ENCODE measurements at regions not wholly inside any gene's neighbourhood (a gene's known extent, or its start where the extent isn't known, plus 50 kb on each side); places are given as distances from the start of the nearest gene placed in this dataset.

DNA sequence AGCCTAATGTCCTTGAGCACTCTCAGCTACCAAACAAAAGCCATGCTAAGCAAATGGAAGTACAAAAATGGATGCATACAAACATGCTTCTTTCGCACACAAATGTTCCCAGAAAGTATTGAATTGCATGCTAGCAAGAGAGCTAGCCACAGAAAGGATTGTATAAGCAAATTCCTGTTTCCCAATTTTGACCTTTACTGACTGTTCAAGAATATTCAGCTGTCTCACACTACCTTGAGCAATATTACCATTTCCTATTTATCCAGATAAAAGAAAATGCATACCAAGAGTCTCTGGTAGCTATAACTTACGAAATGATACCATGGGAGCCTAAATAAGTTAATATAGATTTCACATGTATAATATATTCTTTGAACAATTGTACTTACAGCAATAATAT, 264.6 kb downstream of the TMEM167A start:
- ATAC-seq (ENCODE audit: low read depth) (no peak; the same call in 2 of the 3 replicates), DNase-seq (ENCODE audit: low spot score) (no peak)
- Histone ChIP-seq H3K9me3 (ENCODE audit: severe bottlenecking) (no peaks in the 10 kb centered on the region), H3K27me3 (ENCODE audit: insufficient read depth, poor library complexity, severe bottlenecking) (no peaks in the 10 kb centered on the region), H3K4me3 (ENCODE audit: severe bottlenecking) (no peak overlapping the region), H3K27ac (ENCODE audit: poor library complexity, severe bottlenecking) (no peak overlapping the region), H3K4me1 (ENCODE audit: insufficient read depth, poor library complexity, severe bottlenecking) (no peaks in the 10 kb centered on the region), H3K36me3 (ENCODE audit: low read depth) (no peaks in the 10 kb centered on the region)
- TF ChIP-seq, protein P1, sequence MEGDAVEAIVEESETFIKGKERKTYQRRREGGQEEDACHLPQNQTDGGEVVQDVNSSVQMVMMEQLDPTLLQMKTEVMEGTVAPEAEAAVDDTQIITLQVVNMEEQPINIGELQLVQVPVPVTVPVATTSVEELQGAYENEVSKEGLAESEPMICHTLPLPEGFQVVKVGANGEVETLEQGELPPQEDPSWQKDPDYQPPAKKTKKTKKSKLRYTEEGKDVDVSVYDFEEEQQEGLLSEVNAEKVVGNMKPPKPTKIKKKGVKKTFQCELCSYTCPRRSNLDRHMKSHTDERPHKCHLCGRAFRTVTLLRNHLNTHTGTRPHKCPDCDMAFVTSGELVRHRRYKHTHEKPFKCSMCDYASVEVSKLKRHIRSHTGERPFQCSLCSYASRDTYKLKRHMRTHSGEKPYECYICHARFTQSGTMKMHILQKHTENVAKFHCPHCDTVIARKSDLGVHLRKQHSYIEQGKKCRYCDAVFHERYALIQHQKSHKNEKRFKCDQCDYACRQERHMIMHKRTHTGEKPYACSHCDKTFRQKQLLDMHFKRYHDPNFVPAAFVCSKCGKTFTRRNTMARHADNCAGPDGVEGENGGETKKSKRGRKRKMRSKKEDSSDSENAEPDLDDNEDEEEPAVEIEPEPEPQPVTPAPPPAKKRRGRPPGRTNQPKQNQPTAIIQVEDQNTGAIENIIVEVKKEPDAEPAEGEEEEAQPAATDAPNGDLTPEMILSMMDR (IDR thresholded peaks at IDR 0.05; ENCODE audit: poor library complexity, severe bottlenecking): no peak

DNA sequence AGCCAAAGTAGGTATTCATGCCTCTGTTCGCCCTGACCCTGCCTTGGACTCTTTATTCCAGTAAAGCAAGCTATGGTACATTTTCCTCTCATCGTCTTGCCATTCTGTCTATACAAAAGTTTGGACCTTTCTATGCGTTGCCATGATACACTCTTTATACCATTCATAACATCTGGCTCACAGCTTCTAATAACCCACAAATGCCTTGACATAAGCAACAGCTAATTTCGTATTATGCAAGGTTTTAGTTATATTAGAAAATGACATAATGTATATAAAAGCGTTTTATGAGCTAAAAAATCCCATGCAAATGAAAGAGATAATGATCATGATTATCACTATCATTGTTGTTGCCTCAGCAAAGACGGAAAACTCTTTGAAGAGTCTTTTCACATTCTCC, 265.7 kb downstream of the TMEM167A start:
- Histone ChIP-seq H3K27me3 (ENCODE audit: insufficient read depth, poor library complexity, severe bottlenecking) (no peaks in the 10 kb centered on the region), H3K27ac (ENCODE audit: poor library complexity, severe bottlenecking) (no peak overlapping the region), H3K4me1 (ENCODE audit: insufficient read depth, poor library complexity, severe bottlenecking) (no peaks in the 10 kb centered on the region), H3K9me3 (ENCODE audit: severe bottlenecking) (no peaks in the 10 kb centered on the region), H3K36me3 (ENCODE audit: low read depth) (no peaks in the 10 kb centered on the region), H3K4me3 (ENCODE audit: severe bottlenecking) (no peak overlapping the region)
- DNase-seq (ENCODE audit: low spot score) (no peak), ATAC-seq (ENCODE audit: low read depth) (no peak)
- TF ChIP-seq, protein P1 (IDR thresholded peaks at IDR 0.05; ENCODE audit: poor library complexity, severe bottlenecking): no peak

DNA sequence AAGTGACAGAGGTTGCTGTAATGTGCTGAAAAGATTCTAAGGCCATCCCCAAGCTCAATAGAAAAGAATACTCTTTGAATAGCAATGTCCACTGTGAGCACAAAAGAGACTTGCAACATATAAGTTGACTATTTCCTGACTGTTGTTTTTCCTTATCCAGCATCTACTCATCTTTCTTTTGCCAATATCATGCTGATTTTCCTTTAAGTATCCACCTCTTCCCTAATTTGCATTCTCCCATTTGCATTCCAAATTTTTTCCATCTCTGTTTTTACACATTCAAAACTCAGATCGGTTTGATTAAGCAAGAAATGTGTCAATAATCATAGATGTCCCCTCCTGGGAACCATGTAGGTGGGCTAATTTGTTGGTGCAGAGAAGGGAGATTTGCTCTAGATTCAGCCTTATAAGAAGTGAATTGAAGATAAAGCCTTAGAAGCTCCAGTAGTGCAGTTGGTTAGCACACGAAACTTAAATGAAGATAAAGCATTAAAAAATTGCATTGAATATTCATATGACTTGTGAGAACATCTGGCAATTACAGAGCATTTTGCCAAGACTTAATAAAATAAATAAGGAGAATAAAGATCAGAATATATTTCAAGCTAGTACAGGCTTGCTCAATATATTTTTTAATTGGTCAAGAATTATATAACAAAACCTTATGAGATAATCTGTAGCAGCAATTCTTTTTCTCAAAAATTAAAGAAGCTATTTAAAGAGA, 267.6 kb downstream of the TMEM167A start:
- Histone ChIP-seq H3K36me3 (ENCODE audit: low read depth) (no peaks in the 10 kb centered on the region), H3K27ac (ENCODE audit: poor library complexity, severe bottlenecking) (no peak overlapping the region), H3K9me3 (ENCODE audit: severe bottlenecking) (no peaks in the 10 kb centered on the region), H3K27me3 (ENCODE audit: insufficient read depth, poor library complexity, severe bottlenecking) (no peaks in the 10 kb centered on the region), H3K4me1 (ENCODE audit: insufficient read depth, poor library complexity, severe bottlenecking) (no peaks in the 10 kb centered on the region), H3K4me3 (ENCODE audit: severe bottlenecking) (no peak overlapping the region)
- ATAC-seq (ENCODE audit: low read depth): no peak
- TF ChIP-seq, protein P1 (IDR thresholded peaks at IDR 0.05; ENCODE audit: poor library complexity, severe bottlenecking): no peak
- DNase-seq (ENCODE audit: low spot score): no peak

DNA sequence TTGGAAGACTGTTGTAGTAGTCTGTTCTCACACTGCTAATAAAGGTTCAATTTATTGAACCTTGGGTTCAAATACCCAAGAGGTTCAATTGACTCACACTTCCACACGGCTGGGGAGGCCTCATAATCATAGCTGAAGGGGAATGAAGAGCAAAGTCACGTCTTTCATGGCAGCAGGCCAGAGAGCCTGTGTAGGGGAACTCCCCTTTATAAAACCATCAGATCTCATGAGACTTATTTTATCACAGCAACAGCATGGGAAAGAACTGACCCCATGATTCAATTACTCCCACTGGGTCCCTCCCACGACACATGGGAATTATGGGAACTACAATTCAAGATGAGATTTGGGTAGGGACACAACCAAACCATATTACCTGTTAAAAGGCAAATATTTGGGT, 268.2 kb downstream of the TMEM167A start:
- DNase-seq (ENCODE audit: low spot score) (no peak), ATAC-seq (ENCODE audit: low read depth) (no peak)
- no peaks in the 10 kb centered on the region for H3K9me3 ChIP-seq (ENCODE audit: severe bottlenecking)
- H3K27me3 ChIP-seq (ENCODE audit: insufficient read depth, poor library complexity, severe bottlenecking): no peaks in the 10 kb centered on the region
- H3K27ac ChIP-seq (ENCODE audit: poor library complexity, severe bottlenecking): no peak overlapping the region
- H3K4me3 ChIP-seq (ENCODE audit: severe bottlenecking): no peak overlapping the region
- TF ChIP-seq, protein P1 (IDR thresholded peaks at IDR 0.05; ENCODE audit: poor library complexity, severe bottlenecking): no peak
- no peaks in the 10 kb centered on the region for H3K4me1 ChIP-seq (ENCODE audit: insufficient read depth, poor library complexity, severe bottlenecking)
- no peaks in the 10 kb centered on the region for H3K36me3 ChIP-seq (ENCODE audit: low read depth)

DNA sequence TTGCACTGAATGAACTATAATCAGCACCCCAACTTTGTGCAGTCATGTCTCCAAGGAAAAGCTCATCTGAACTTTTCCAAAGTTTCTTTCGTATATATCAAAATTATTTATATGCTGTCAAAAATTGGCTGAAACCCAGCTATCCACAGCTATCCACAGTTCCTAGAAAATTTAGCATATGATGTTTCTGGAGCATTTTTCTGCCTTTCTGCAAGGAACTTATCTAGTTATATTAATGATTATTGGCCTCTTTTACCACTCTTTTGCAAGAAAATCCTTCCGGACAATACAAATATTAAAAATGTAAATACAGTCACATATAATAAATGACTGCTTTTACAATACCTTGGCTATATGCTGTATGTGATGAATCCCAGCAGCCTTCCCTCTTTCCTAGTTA, 270.2 kb downstream of the TMEM167A start:
- DNase-seq (ENCODE audit: low spot score) (no peak), ATAC-seq (ENCODE audit: low read depth) (no peak)
- H3K27me3 ChIP-seq (ENCODE audit: insufficient read depth, poor library complexity, severe bottlenecking): no peaks in the 10 kb centered on the region
- no peaks in the 10 kb centered on the region for H3K36me3 ChIP-seq (ENCODE audit: low read depth)
- no peaks in the 10 kb centered on the region for H3K9me3 ChIP-seq (ENCODE audit: severe bottlenecking)
- no peaks in the 10 kb centered on the region for H3K4me1 ChIP-seq (ENCODE audit: insufficient read depth, poor library complexity, severe bottlenecking)
- TF ChIP-seq, protein P1 (IDR thresholded peaks at IDR 0.05; ENCODE audit: poor library complexity, severe bottlenecking): no peak
- no peak overlapping the region for H3K27ac ChIP-seq (ENCODE audit: poor library complexity, severe bottlenecking)
- H3K4me3 ChIP-seq (ENCODE audit: severe bottlenecking): no peak overlapping the region

All from RWPE2 (cell line).